MM.1S (cell line): ENCODE measurements at regions not wholly inside any gene's neighbourhood (a gene's known extent, or its start where the extent isn't known, plus 50 kb on each side); places are given as distances from the start of the nearest gene placed in this dataset.

ENCODE experiments used
- DNase-seq: peaks from one replicate; pipeline ENCODE4 v3.0.0-alpha.2; 2015
- H2AFZ ChIP-seq: fragments of 300-600 bp; sonication (generic); 2 replicates; pipeline ENCODE4 v1.6.0; 2016; ENCODE audit warnings: antibody characterized with exemption, low read length
- H3F3A ChIP-seq: fragments of 300-600 bp; sonication (generic); 2 replicates; pipeline ENCODE4 v1.6.1; 2016; ENCODE audit warnings: mild to moderate bottlenecking, antibody characterized with exemption, low read length, moderate library complexity, mixed read lengths; ENCODE audit not compliant: insufficient read depth
- H3K27ac ChIP-seq: fragments of 300-600 bp; sonication (generic); 2 replicates; pipeline ENCODE4 v1.5.1; 2016; ENCODE audit warnings: mild to moderate bottlenecking, low read length
- H3K27me3 ChIP-seq: fragments of 300-600 bp; sonication (generic); replicated peaks from 2 replicates; pipeline ENCODE4 v1.6.0; 2016; ENCODE audit warnings: low read length; ENCODE audit not compliant: insufficient read depth
- H3K36me3 ChIP-seq: fragments of 300-600 bp; sonication (generic); replicated peaks from 2 replicates; pipeline ENCODE4 v1.6.1; 2016; ENCODE audit warnings: mild to moderate bottlenecking, low read length, mixed read lengths; ENCODE audit not compliant: insufficient read depth
- H3K4me1 ChIP-seq: fragments of 300-600 bp; sonication (generic); 2 replicates; pipeline ENCODE4 v1.6.1; 2016; ENCODE audit warnings: low read length, mixed read lengths
- H3K4me2 ChIP-seq: fragments of 300-600 bp; sonication (generic); 2 replicates; pipeline ENCODE4 v1.6.0; 2016; ENCODE audit warnings: low read depth, low read length
- H3K4me3 ChIP-seq: fragments of 300-600 bp; sonication (generic); 2 replicates; pipeline ENCODE4 v1.5.1; 2016; ENCODE audit warnings: low read length, mixed read lengths
- H3K79me2 ChIP-seq: fragments of 300-600 bp; sonication (generic); 2 replicates; pipeline ENCODE4 v1.6.1; 2016; ENCODE audit warnings: mixed run types, low read length, mixed read lengths
- H3K9ac ChIP-seq: fragments of 300-600 bp; sonication (generic); 2 replicates; pipeline ENCODE4 v1.6.1; 2016; ENCODE audit warnings: low read length, mixed read lengths
- H3K9me2 ChIP-seq: fragments of 300-600 bp; sonication (generic); replicated peaks from 2 replicates; pipeline ENCODE4 v1.6.1; 2016; ENCODE audit warnings: mild to moderate bottlenecking, low read length, mixed read lengths; ENCODE audit not compliant: insufficient read depth
- H3K9me3 ChIP-seq: fragments of 300-600 bp; sonication (generic); replicated peaks from 2 replicates; pipeline ENCODE4 v1.6.1; 2016; ENCODE audit warnings: mild to moderate bottlenecking, low read length, mixed read lengths; ENCODE audit not compliant: insufficient read depth
- H4K20me1 ChIP-seq: fragments of 300-600 bp; sonication (generic); 2 replicates; pipeline ENCODE4 v1.6.1; 2016; ENCODE audit warnings: mild to moderate bottlenecking, low read length, moderate library complexity, mixed read lengths; ENCODE audit not compliant: insufficient read depth
- EZH2 ChIP-seq: fragments of 300-600 bp; sonication (generic); optimal IDR thresholded peaks from 2 replicates; pipeline ENCODE3; 2017; ENCODE audit warnings: low read depth, mild to moderate bottlenecking, antibody characterized with exemption, low read length, mixed read lengths
- EZH2phosphoT487 ChIP-seq: fragments of 300-600 bp; sonication (generic); IDR thresholded peaks from 2 replicates; pipeline ENCODE4 v1.6.1; 2018; ENCODE audit warnings: antibody characterized with exemption, low read length
- TF ChIP-seq, protein P1 (sequence below): fragments of 300-600 bp; sonication (generic); IDR thresholded peaks from 2 replicates; pipeline ENCODE4 v1.5.1; 2016; ENCODE audit warnings: antibody characterized with exemption, low read length, mixed read lengths

DNA sequence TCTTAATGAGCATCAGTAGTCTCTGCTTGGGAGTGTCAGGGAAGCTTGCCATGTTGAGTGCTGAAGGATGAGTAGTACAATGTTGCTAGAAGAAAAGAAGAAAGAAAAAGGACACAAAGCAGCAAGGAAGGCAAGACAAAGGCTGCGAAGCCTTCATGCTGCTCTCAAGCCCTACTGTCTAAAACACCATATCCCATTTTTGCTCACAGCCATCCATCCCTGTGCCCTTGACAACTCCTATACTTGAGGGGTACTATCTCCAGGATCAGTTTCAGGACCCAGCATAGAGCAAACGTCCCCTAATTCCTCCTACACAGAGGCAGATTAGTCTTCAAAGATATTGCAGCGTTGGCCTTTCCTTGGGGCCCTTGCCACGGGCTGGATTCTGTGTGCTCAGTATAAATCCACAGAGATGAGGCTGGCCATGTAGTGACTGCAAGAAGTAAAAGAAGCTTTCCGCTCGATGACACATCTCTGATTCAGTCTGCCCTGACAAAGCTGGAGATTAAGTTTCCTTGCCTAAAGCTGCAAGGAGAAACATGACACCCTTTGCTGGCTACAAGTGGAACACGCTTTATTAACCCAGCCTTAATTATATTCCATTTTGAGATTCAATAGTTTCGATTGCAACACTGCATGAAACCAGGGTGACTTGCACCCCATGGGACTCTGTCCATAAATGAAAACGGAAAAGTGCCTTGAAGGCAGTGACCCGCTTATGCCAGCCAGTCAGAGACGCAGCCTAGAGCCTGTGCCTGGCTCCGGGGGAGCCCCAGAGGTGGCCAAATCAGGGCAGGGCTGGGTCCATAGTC, 304.6 kb downstream of the ACTL7B start:
- Histone ChIP-seq H3K36me3 (no peaks in the 10 kb centered on the region), H3K9me3 (no peaks in the 10 kb centered on the region), H3F3A (no peaks in the 10 kb centered on the region), H3K27ac (no peak overlapping the region), H3K4me1 (no peaks in the 10 kb centered on the region), H3K9ac (no peak overlapping the region), H3K4me2 (no peak overlapping the region), H3K79me2 (no peaks in the 10 kb centered on the region), H4K20me1 (no peaks in the 10 kb centered on the region), H3K27me3 (no peaks in the 10 kb centered on the region), H2AFZ (no peak overlapping the region), H3K4me3 (no peak overlapping the region), H3K9me2 (no peaks in the 10 kb centered on the region)
- TF ChIP-seq EZH2 (no peak), EZH2phosphoT487 (no peak)
- TF ChIP-seq, protein P1, sequence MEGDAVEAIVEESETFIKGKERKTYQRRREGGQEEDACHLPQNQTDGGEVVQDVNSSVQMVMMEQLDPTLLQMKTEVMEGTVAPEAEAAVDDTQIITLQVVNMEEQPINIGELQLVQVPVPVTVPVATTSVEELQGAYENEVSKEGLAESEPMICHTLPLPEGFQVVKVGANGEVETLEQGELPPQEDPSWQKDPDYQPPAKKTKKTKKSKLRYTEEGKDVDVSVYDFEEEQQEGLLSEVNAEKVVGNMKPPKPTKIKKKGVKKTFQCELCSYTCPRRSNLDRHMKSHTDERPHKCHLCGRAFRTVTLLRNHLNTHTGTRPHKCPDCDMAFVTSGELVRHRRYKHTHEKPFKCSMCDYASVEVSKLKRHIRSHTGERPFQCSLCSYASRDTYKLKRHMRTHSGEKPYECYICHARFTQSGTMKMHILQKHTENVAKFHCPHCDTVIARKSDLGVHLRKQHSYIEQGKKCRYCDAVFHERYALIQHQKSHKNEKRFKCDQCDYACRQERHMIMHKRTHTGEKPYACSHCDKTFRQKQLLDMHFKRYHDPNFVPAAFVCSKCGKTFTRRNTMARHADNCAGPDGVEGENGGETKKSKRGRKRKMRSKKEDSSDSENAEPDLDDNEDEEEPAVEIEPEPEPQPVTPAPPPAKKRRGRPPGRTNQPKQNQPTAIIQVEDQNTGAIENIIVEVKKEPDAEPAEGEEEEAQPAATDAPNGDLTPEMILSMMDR = no peak
- no peak for DNase-seq

DNA sequence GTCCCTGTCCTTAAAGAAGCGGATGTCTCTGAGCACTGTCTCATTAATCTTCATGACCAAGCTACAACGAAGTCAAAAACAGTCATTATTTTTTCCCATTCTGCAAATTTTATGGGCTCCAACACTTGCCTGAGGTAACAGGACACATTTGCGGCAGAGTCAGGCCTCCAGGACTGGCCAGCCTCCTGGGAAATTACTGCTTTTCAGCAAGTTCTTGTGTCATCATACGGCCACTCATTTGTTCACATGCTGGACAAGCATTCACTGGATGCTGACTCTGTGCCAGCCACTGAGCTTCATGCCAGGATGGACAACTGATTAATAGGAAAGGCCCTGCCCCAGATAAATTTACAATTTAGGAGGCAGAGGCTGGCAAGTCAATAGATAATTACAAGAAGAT, 305.7 kb downstream of the ACTL7B start:
- no peaks in the 10 kb centered on the region for H3K9me2 ChIP-seq
- no peaks in the 10 kb centered on the region for H3K27me3 ChIP-seq
- no peak overlapping the region for H3K4me3 ChIP-seq
- no peaks in the 10 kb centered on the region for H3K36me3 ChIP-seq
- no peak overlapping the region for H3K27ac ChIP-seq
- no peak overlapping the region for H3K9ac ChIP-seq
- no peak overlapping the region for H2AFZ ChIP-seq
- H3K4me2 ChIP-seq = no peak overlapping the region
- H3F3A ChIP-seq = no peaks in the 10 kb centered on the region
- no peaks in the 10 kb centered on the region for H3K79me2 ChIP-seq
- H3K4me1 ChIP-seq = no peaks in the 10 kb centered on the region
- no peak for DNase-seq
- H3K9me3 ChIP-seq = no peaks in the 10 kb centered on the region
- TF ChIP-seq EZH2phosphoT487 (no peak), EZH2 (no peak)
- TF ChIP-seq, protein P1 = no peak
- no peaks in the 10 kb centered on the region for H4K20me1 ChIP-seq

DNA sequence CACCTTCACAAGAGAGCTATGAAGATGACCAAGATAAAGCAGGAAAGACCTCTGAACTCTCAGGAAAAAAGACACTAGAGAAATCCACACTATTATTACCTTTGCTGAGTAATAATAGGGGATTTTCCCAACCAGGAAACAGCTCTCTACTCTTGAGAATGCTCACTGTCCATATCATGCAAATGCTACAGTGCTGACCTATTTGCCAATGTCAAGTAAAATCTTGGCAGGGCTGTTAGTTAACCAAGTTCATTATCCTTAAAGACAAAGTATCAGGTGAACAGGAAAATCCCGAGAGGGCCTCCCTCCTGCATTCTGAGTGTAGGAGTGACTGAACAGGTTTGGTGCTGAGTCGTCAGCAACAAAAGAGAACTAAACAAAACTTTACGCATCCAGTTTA, 306.6 kb downstream of the ACTL7B start:
- H3K36me3 ChIP-seq = no peaks in the 10 kb centered on the region
- H4K20me1 ChIP-seq = no peaks in the 10 kb centered on the region
- no peak for TF ChIP-seq EZH2
- no peak for TF ChIP-seq EZH2phosphoT487
- TF ChIP-seq, protein P1 = no peak
- no peak overlapping the region for H3K4me2 ChIP-seq
- no peaks in the 10 kb centered on the region for H3K79me2 ChIP-seq
- no peak for DNase-seq
- no peaks in the 10 kb centered on the region for H3K27me3 ChIP-seq
- no peaks in the 10 kb centered on the region for H3K9me2 ChIP-seq
- no peak overlapping the region for H3K4me3 ChIP-seq
- H2AFZ ChIP-seq = no peak overlapping the region
- H3K9me3 ChIP-seq = no peaks in the 10 kb centered on the region
- H3K4me1 ChIP-seq = no peaks in the 10 kb centered on the region
- no peak overlapping the region for H3K9ac ChIP-seq
- H3F3A ChIP-seq = no peaks in the 10 kb centered on the region
- H3K27ac ChIP-seq = no peak overlapping the region
